HCT116 (cell line): ENCODE measurements at regions not wholly inside any gene's neighbourhood (a gene's known extent, or its start where the extent isn't known, plus 50 kb on each side); places are given as distances from the start of the nearest gene placed in this dataset.

Experiments
- ATAC-seq: fragments of 200-7000 bp; cut with Tn5 transposase; 2 replicates; pipeline ENCODE4 v1.9.1; 2020; ENCODE audit warnings: mild to moderate bottlenecking, moderate library complexity
- BruUV-seq: library from RNA; stranded (reverse); fragments of 400-500 nt; replicated peaks from 2 replicates; lab custom pipeline; 2021; lab: Mats Ljungman, UMichigan
- CTCF ChIA-PET: fragments of 300-600 bp; sonication (Branson Sonifier 250); formaldehyde crosslinking; loops from one replicate; lab custom pipeline; 2021; ENCODE audit warnings: antibody characterized with exemption; lab: Charles Lee
- POLR2A ChIA-PET: fragments of 300-600, 350-600 bp; sonication (Branson Sonifier 250); formaldehyde crosslinking; loops from one replicate; lab custom pipeline; 2021; ENCODE audit warnings: antibody characterized with exemption; lab: Charles Lee
- RAD21 ChIA-PET, 2 experiments: fragments of 300-600 bp; sonication (Branson Sonifier 250); formaldehyde crosslinking; loops; one replicate each; lab custom pipeline; 2023; ENCODE audit warnings: low total read pairs in 2 of 2; ENCODE audit not compliant: uncharacterized antibody in 2 of 2, unreplicated experiment in 2 of 2, low non-redundant PET in 1 of 2; lab: Charles Lee
- DNase-seq: peaks from one replicate; pipeline ENCODE4 v3.0.0-alpha.2; 2010; ENCODE audit warnings: low read depth, low spot score
- H2AFZ ChIP-seq: fragments of 200-600 bp; shearing (Covaris generic), sonication (generic); 2 replicates; pipeline ENCODE4 v1.6.1; 2017; ENCODE audit warnings: low read depth, mixed run types, mixed read lengths, antibody characterized with exemption, low read length; ENCODE audit not compliant: poor library complexity, severe bottlenecking
- H3K27ac ChIP-seq: 2 replicates; pipeline ENCODE4 v1.5.1; 2012; ENCODE audit warnings: low read depth, low read length
- H3K27me3 ChIP-seq: fragments of 200-600 bp; sonication (generic); 2 replicates; pipeline ENCODE4 v1.6.1; 2016; ENCODE audit warnings: mixed run types, low read length, mixed read lengths; ENCODE audit not compliant: insufficient read depth
- H3K36me3 ChIP-seq, 2 experiments: fragments of 200-500 bp in 1 of 2; fragments of 200-600 bp in 1 of 2; sonication (Bioruptor generic) in 1 of 2; sonication (generic) in 1 of 2; 2 replicates each; pipeline versions ENCODE4 v1.5.1 to v1.6.1; 2014 to 2016; ENCODE audit warnings: low read length in 2 of 2, inconsistent platforms in 1 of 2, mixed read lengths in 1 of 2, mixed run types in 1 of 2; ENCODE audit not compliant: insufficient read depth in 2 of 2, control insufficient read depth in 1 of 2
- H3K4me1 ChIP-seq, 2 experiments: fragments of 200-600 bp in 1 of 2; sonication (generic) in 1 of 2; 2 replicates each; pipeline versions ENCODE4 v1.5.1 to v1.6.1; 2012 to 2017; ENCODE audit warnings: low read length in 2 of 2, inconsistent platforms in 1 of 2, mild to moderate bottlenecking in 1 of 2, mixed read lengths in 1 of 2, mixed run types in 1 of 2, moderate library complexity in 1 of 2; ENCODE audit not compliant: insufficient read depth in 2 of 2, control insufficient read depth in 1 of 2
- H3K4me2 ChIP-seq: fragments of 200-600 bp; sonication (generic); 2 replicates; pipeline ENCODE4 v1.6.1; 2017; ENCODE audit warnings: mixed run types, low read length, mixed read lengths
- H3K4me3 ChIP-seq, 2 experiments: fragments of 200-600 bp in 1 of 2; sonication (generic) in 1 of 2; replicated peaks in 1 of 2; 2 replicates each; pipeline ENCODE4 v1.5.1; 2011 to 2016; ENCODE audit warnings: low read length in 2 of 2, control low read depth in 1 of 2, low read depth in 1 of 2, mild to moderate bottlenecking in 1 of 2, mixed read lengths in 1 of 2, mixed run types in 1 of 2
- H3K79me2 ChIP-seq: fragments of 200-600 bp; sonication (generic); 2 replicates; pipeline ENCODE4 v1.6.1; 2017; ENCODE audit warnings: mild to moderate bottlenecking, mixed run types, low read length, moderate library complexity, mixed read lengths; ENCODE audit not compliant: insufficient read depth
- H3K9ac ChIP-seq: fragments of 200-600 bp; sonication (generic); 2 replicates; pipeline ENCODE4 v1.6.1; 2016; ENCODE audit warnings: low read length, mixed read lengths
- H3K9me2 ChIP-seq: fragments of 200-600 bp; sonication (generic), shearing (Covaris generic); 2 replicates; pipeline ENCODE4 v1.6.1; 2017; ENCODE audit warnings: mixed run types, mild to moderate bottlenecking, moderate library complexity; ENCODE audit not compliant: insufficient read depth
- H3K9me3 ChIP-seq, 2 experiments: fragments of 200-500 bp in 1 of 2; fragments of 200-600 bp in 1 of 2; sonication (Bioruptor generic) in 1 of 2; sonication (generic) in 1 of 2; 2 replicates each; pipeline ENCODE4 v1.6.1; 2014 to 2017; ENCODE audit warnings: low read length in 2 of 2, mixed read lengths in 2 of 2, inconsistent platforms in 1 of 2, low read depth in 1 of 2, mild to moderate bottlenecking in 1 of 2, mixed run types in 1 of 2, moderate library complexity in 1 of 2; ENCODE audit not compliant: control insufficient read depth in 1 of 2, insufficient read depth in 1 of 2
- H4K20me1 ChIP-seq: fragments of 200-600 bp; sonication (generic), shearing (Covaris generic); 2 replicates; pipeline ENCODE4 v1.6.1; 2017; ENCODE audit warnings: mixed run types, mild to moderate bottlenecking, moderate library complexity; ENCODE audit not compliant: insufficient read depth
- EGR1 ChIP-seq: IDR thresholded peaks from 2 replicates; pipeline ENCODE4 v1.6.1; 2012; ENCODE audit warnings: low read depth
- ELF1 ChIP-seq: IDR thresholded peaks from 2 replicates; pipeline ENCODE4 v1.6.1; 2012; ENCODE audit warnings: low read depth, borderline replicate concordance
- EZH2 ChIP-seq: fragments of 200-600 bp; sonication (generic); IDR thresholded peaks from 2 replicates; pipeline ENCODE4 v1.6.1; 2017; ENCODE audit warnings: antibody characterized with exemption, mixed run types
- JUND ChIP-seq: IDR thresholded peaks from 2 replicates; pipeline ENCODE4 v1.6.1; 2012
- POLR2AphosphoS5 ChIP-seq: IDR thresholded peaks from 2 replicates; pipeline ENCODE4 v1.6.1; 2011; ENCODE audit warnings: mild to moderate bottlenecking, low read depth, low read length, moderate library complexity
- SIN3A ChIP-seq: IDR thresholded peaks from 2 replicates; pipeline ENCODE4 v1.6.1; 2012; ENCODE audit warnings: low read depth
- SRF ChIP-seq: IDR thresholded peaks from 2 replicates; pipeline ENCODE4 v1.6.1; 2012; ENCODE audit warnings: low read depth
- TCF7L2 ChIP-seq: IDR thresholded peaks from 2 replicates; pipeline ENCODE4 v1.7.0; 2011; ENCODE audit warnings: borderline replicate concordance, inconsistent platforms; ENCODE audit not compliant: insufficient read depth, insufficient read length; ENCODE audit errors: extremely low read depth
- YY1 ChIP-seq: IDR thresholded peaks from 2 replicates; pipeline ENCODE4 v1.6.1; 2011; ENCODE audit warnings: low read length, low read depth, moderate library complexity, mild to moderate bottlenecking; ENCODE audit not compliant: insufficient replicate concordance; ENCODE audit errors: extremely low read depth
- ZBTB33 ChIP-seq: IDR thresholded peaks from 2 replicates; pipeline ENCODE4 v1.6.1; 2011; ENCODE audit warnings: mild to moderate bottlenecking, low read length, moderate library complexity; ENCODE audit not compliant: insufficient replicate concordance; ENCODE audit errors: extremely low read depth
- ZNF274 ChIP-seq: fragments of 200-500 bp; sonication (Bioruptor generic); IDR thresholded peaks from 2 replicates; pipeline ENCODE4 v1.6.1; 2014; ENCODE audit warnings: mild to moderate bottlenecking, low read depth, low read length, inconsistent platforms
- intact Hi-C: fragments of 100-400 bp; cut with micrococcal nuclease; formaldehyde crosslinking; loops from 2 replicates; pipeline ENCODE4 v1.10.0; 2022

GRCh38 chr21:41650526-41651145 is 116.2 kb downstream of the RIPK4 start:
- Histone ChIP-seq H3K27ac (no peak overlapping the region), H3K79me2 (no peaks in the 10 kb centered on the region)

GRCh38 chr21:41648591-41649031 is 118.2 kb downstream of the RIPK4 start:
- Histone ChIP-seq H3K4me3 (no peak overlapping the region), H4K20me1 (no peaks in the 10 kb centered on the region), H2AFZ (no peak overlapping the region), H3K27ac (no peak overlapping the region), H3K9ac (no peak overlapping the region), H3K4me2 (no peak overlapping the region), H3K9me3 (no peaks in the 10 kb centered on the region), H3K4me1 (peaks cover 0 to 5% of the 10 kb centered on the region in 2 experiments; a peak in 2 of 4 replicates), H3K9me2 (no peaks in the 10 kb centered on the region), H3K79me2 (no peaks in the 10 kb centered on the region), H3K27me3 (no peaks in the 10 kb centered on the region), H3K36me3 (no peaks in the 10 kb centered on the region)
- ChIA-PET CTCF (no interaction called here), RAD21 (no interaction called here), POLR2A (no interaction called here)
- intact Hi-C loops: no loop called here
- ATAC-seq (no peak), DNase-seq (no peak)
- BruUV-seq: no TSS peak
- TF ChIP-seq ZNF274 (no peak), YY1 (no peak), POLR2AphosphoS5 (no peak), ZBTB33 (no peak), TCF7L2 (no peak), EGR1 (no peak), SRF (no peak), EZH2 (no peak), JUND (no peak), SIN3A (no peak)

More at GRCh38 chr21:41650526-41651145, 116.2 kb downstream of the RIPK4 start:
- no peak overlapping the region for H3K9ac ChIP-seq
- H4K20me1 ChIP-seq: no peaks in the 10 kb centered on the region
- intact Hi-C loops: no loop called here
- H3K4me3 ChIP-seq: no peak overlapping the region
- POLR2A ChIA-PET: no interaction called here
- peaks cover 0 to 5% of the 10 kb centered on the region in 2 experiments; a peak in 2 of 4 replicates for H3K4me1 ChIP-seq
- no peak for TF ChIP-seq ELF1
- TF ChIP-seq SRF: no peak
- no peak for TF ChIP-seq EGR1
- RAD21 ChIA-PET: no interaction called here
- ATAC-seq (no peak), DNase-seq (no peak)
- no TSS peak for BruUV-seq
- no peak overlapping the region for H2AFZ ChIP-seq
- CTCF ChIA-PET: interaction anchor here (1.9 kb wide), 1 partner anchor 38 kb away, joined by 5 read pairs; no protein-coding TSS in a partner anchor
- no peaks in the 10 kb centered on the region for H3K9me2 ChIP-seq
- no peaks in the 10 kb centered on the region for H3K36me3 ChIP-seq
- no peaks in the 10 kb centered on the region for H3K9me3 ChIP-seq
- H3K4me2 ChIP-seq: no peak overlapping the region
- H3K27me3 ChIP-seq: no peaks in the 10 kb centered on the region
